ENCODE measurements at regions not wholly inside any gene's neighbourhood (a gene's known extent, or its start where the extent isn't known, plus 50 kb on each side); places are given as distances from the start of the nearest gene placed in this dataset.
"Not testable (repeated sequence)": the region's sequence is repeated elsewhere in the genome, so short reads cannot be mapped to it uniquely, and the experiment has no call there.

DNA sequence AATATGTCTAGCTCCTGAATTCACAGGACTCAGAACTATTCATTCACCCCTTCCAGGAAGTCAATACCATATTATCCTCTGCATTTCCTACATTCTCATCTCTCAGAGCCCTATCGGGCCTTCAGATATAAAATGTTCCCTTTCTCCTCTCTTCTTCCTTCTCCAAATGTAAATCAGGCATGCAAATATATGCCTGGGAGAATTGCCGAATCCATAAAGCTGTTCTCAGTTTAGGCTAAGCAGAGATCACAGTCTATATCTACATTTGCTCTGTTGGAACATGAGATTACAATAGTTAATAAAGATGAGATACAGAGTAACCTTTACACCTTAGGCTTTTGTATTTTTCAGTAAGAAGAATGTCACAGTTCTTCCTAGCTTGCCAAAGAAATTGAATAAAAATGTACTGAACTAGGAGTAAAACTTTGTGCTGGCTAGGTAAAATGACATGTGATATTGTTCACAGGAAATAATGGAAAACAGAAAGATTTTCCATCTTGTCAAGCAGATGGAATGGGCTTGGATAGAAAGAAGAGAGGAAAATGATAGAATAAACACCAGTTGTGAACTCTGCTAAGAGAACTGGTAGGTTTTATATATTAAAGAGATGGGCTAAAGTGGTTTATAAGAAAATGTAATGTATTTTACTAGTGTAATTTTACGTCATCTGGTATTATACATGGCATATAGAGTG lies 161.5 kb downstream of the NRIP1 start:
- H3K27ac ChIP-seq (ENCODE audit: low read depth, low read length): no peak overlapping the region
- H3K9me3 ChIP-seq (ENCODE audit: insufficient read depth, low read depth, low read length): no peaks in the 10 kb centered on the region
- H3K36me3 ChIP-seq (ENCODE audit: insufficient read depth, low read length): no peaks in the 10 kb centered on the region
- no peaks in the 10 kb centered on the region for H3K27me3 ChIP-seq (ENCODE audit: insufficient read depth, low read length)
- no peaks in the 10 kb centered on the region for H3K4me1 ChIP-seq (ENCODE audit: insufficient read depth, low read length)
- H3K9ac ChIP-seq (ENCODE audit: low read depth, low read length): no peak overlapping the region
- WGBS: 94% methylated on average over 3 of the region's 3 CpGs
- no peak overlapping the region for H3K4me3 ChIP-seq (ENCODE audit: low read length)

- Histone ChIP-seq H3K36me3 (ENCODE audit: insufficient read depth, low read length) (no peaks in the 10 kb centered on the region), H3K4me1 (ENCODE audit: insufficient read depth, low read length) (no peaks in the 10 kb centered on the region), H3K27ac (ENCODE audit: low read depth, low read length) (no peak overlapping the region), H3K9ac (ENCODE audit: low read depth, low read length) (no peak overlapping the region), H3K4me3 (ENCODE audit: low read length) (no peak overlapping the region), H3K9me3 (ENCODE audit: insufficient read depth, low read depth, low read length) (no peaks in the 10 kb centered on the region), H3K27me3 (ENCODE audit: insufficient read depth, low read length) (no peaks in the 10 kb centered on the region)
- 93% methylated on average over 3 of the region's 3 CpGs for WGBS
Measured at GRCh38 chr21:14901482-14901958, 163.3 kb downstream of the NRIP1 start.

- Histone ChIP-seq H3K4me1 (ENCODE audit: insufficient read depth, low read length) (no peaks in the 10 kb centered on the region), H3K4me3 (ENCODE audit: low read length) (no peak overlapping the region), H3K36me3 (ENCODE audit: insufficient read depth, low read length) (no peaks in the 10 kb centered on the region), H3K27ac (ENCODE audit: low read depth, low read length) (no peak overlapping the region), H3K9me3 (ENCODE audit: insufficient read depth, low read depth, low read length) (no peaks in the 10 kb centered on the region), H3K27me3 (ENCODE audit: insufficient read depth, low read length) (no peaks in the 10 kb centered on the region), H3K9ac (ENCODE audit: low read depth, low read length) (no peak overlapping the region)
- WGBS: 100% methylated on average over 1 of the region's 1 CpG
Measured at GRCh38 chr21:14900611-14901010, 164.2 kb downstream of the NRIP1 start.

GRCh38 chr21:14900058-14900457 lies 164.7 kb downstream of the NRIP1 start:
- no peak overlapping the region for H3K9ac ChIP-seq (ENCODE audit: low read depth, low read length)
- H3K4me1 ChIP-seq (ENCODE audit: insufficient read depth, low read length): no peaks in the 10 kb centered on the region
- H3K27me3 ChIP-seq (ENCODE audit: insufficient read depth, low read length): no peaks in the 10 kb centered on the region
- no peak overlapping the region for H3K4me3 ChIP-seq (ENCODE audit: low read length)
- H3K27ac ChIP-seq (ENCODE audit: low read depth, low read length): no peak overlapping the region
- no peaks in the 10 kb centered on the region for H3K36me3 ChIP-seq (ENCODE audit: insufficient read depth, low read length)
- H3K9me3 ChIP-seq (ENCODE audit: insufficient read depth, low read depth, low read length): no peaks in the 10 kb centered on the region

DNA sequence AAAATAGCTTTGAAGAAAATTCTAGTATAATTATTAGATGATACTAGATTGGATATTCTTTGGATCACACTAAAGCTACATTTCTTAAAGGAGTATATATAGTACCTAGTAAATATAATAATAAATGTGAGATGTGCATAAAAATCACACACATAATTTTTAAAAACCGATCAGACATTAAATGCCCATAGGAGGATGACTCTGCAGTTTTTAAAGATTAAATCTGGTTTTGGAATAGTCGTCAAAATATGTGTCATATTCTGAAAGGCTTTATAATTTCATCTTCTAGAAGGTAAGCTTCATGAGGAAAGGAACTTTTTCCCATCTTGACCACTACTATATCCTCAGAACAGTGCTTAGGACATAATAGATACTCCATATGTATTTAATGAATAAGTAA lies 169.0 kb downstream of the NRIP1 start:
- H3K27ac ChIP-seq (ENCODE audit: low read depth, low read length): no peak overlapping the region
- no peaks in the 10 kb centered on the region for H3K27me3 ChIP-seq (ENCODE audit: insufficient read depth, low read length)
- H3K4me3 ChIP-seq (ENCODE audit: low read length): no peak overlapping the region
- no peaks in the 10 kb centered on the region for H3K4me1 ChIP-seq (ENCODE audit: insufficient read depth, low read length)
- no peaks in the 10 kb centered on the region for H3K9me3 ChIP-seq (ENCODE audit: insufficient read depth, low read depth, low read length)
- no peak overlapping the region for H3K9ac ChIP-seq (ENCODE audit: low read depth, low read length)
- H3K36me3 ChIP-seq (ENCODE audit: insufficient read depth, low read length): no peaks in the 10 kb centered on the region
- no CpG with 5 or more reads among the region's 2 CpGs for WGBS

DNA sequence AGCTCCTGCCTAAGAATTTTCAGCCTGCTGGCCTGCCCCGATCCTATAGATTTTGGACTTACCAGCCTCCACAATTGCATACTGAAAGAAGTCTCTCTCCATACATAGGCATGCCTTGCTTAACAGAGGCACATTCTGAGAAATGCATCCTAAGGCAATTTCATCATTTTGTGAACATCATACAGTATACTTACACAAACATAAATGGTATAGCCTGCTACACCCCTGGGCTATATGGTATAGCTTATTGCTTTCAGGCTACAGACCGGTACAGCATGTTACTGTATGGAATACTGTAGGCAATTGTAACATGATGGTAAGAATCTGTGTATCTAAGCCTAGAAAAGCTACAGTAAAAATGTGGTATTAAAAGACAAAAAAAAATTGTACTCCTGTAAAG lies 174.7 kb downstream of the NRIP1 start:
- no peaks in the 10 kb centered on the region for H3K9me3 ChIP-seq (ENCODE audit: insufficient read depth, low read depth, low read length)
- H3K27ac ChIP-seq (ENCODE audit: low read depth, low read length): no peak overlapping the region
- H3K27me3 ChIP-seq (ENCODE audit: insufficient read depth, low read length): no peaks in the 10 kb centered on the region
- peaks cover 5% of the 10 kb centered on the region; the same call in 1 of the 2 replicates for H3K4me1 ChIP-seq (ENCODE audit: insufficient read depth, low read length)
- H3K9ac ChIP-seq (ENCODE audit: low read depth, low read length): no peak overlapping the region
- H3K4me3 ChIP-seq (ENCODE audit: low read length): no peak overlapping the region
- WGBS: 94% methylated on average over 2 of the region's 2 CpGs
- no peaks in the 10 kb centered on the region for H3K36me3 ChIP-seq (ENCODE audit: insufficient read depth, low read length)

DNA sequence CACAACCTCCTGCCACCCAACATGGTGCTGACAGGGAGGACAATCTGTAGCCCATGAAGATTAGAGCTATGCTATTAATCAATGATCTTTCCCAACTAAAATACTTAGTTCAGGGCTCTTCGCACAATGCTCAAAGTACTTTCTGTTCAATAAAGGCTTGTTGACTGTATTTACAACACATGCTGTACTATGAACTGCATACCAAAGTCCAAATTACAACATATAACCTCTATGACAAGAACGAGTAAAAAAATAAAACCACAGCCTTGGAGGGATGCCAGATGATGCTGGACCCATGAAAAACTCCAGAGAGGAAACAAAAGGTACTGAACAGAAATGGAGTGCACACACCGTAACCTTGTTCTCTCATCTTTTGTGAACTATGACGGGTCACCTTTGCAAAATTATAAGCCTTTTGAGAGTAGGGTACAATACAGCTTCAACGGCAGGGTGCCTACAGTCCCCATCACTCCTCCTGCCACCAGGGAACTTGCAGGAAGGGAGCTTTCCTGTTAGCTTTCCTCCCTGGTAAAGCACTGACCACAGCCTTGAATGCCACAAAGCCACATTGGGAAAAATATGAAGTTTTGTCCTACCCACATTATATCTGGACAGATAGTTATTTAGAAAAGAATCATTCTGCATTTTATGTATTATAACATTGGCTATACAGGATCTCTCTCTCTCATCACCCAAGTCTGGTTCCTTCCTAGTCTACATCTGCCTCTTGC lies 175.6 kb downstream of the NRIP1 start:
- no peaks in the 10 kb centered on the region for H3K9me3 ChIP-seq (ENCODE audit: insufficient read depth, low read depth, low read length)
- H3K9ac ChIP-seq (ENCODE audit: low read depth, low read length): no peak overlapping the region
- WGBS: 93% methylated on average over 5 of the region's 5 CpGs
- H3K27me3 ChIP-seq (ENCODE audit: insufficient read depth, low read length): no peaks in the 10 kb centered on the region
- no peaks in the 10 kb centered on the region for H3K36me3 ChIP-seq (ENCODE audit: insufficient read depth, low read length)
- no peak overlapping the region for H3K4me3 ChIP-seq (ENCODE audit: low read length)
- no peak overlapping the region for H3K27ac ChIP-seq (ENCODE audit: low read depth, low read length)
- H3K4me1 ChIP-seq (ENCODE audit: insufficient read depth, low read length): peaks cover 5% of the 10 kb centered on the region; the same call in 1 of the 2 replicates

DNA sequence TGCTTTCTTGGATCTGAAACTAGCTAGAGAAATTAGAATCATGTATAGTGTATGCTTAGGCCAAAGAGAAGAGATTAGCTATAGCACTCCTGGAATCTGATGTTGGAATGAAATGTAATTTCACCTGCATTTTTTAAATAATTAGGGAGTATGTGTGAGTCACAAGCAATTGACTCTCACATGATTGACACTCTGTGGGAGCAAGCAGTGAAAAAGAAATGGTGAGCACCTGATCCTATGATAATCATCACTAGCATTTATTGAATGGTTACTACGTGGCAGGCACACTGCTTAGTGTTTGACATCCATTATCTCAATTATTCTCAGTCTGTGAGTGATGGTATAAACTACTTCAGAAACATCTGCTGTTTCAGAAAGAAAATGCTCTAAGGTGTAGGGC lies 176.6 kb downstream of the NRIP1 start:
- 88% methylated on average over 1 of the region's 1 CpG for WGBS
- H3K27me3 ChIP-seq (ENCODE audit: insufficient read depth, low read length): no peaks in the 10 kb centered on the region
- no peak overlapping the region for H3K9ac ChIP-seq (ENCODE audit: low read depth, low read length)
- H3K27ac ChIP-seq (ENCODE audit: low read depth, low read length): no peak overlapping the region
- H3K9me3 ChIP-seq (ENCODE audit: insufficient read depth, low read depth, low read length): no peaks in the 10 kb centered on the region
- no peak overlapping the region for H3K4me3 ChIP-seq (ENCODE audit: low read length)
- H3K4me1 ChIP-seq (ENCODE audit: insufficient read depth, low read length): peaks cover 5% of the 10 kb centered on the region; the same call in 1 of the 2 replicates
- H3K36me3 ChIP-seq (ENCODE audit: insufficient read depth, low read length): no peaks in the 10 kb centered on the region

DNA sequence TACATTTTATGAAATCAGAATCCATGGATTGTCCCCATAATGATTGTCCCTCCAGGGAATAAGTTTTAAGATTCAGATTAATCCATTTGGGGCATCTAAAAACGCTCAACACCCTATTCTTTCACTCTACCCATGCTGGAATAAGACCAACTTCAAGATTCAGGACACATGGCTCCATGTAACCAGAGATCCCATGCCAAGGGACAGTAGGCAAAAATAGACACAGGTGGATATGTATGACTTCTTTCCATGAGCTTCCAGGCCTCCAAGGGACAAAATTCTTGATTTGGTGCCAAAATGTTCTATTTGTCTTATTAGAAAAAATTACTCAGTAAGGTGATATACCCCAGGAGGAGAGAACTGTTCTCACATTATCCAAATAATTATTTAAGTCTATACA lies 178.8 kb downstream of the NRIP1 start:
- Histone ChIP-seq H3K27me3 (ENCODE audit: insufficient read depth, low read length) (no peaks in the 10 kb centered on the region), H3K9me3 (ENCODE audit: insufficient read depth, low read depth, low read length) (no peaks in the 10 kb centered on the region), H3K27ac (ENCODE audit: low read depth, low read length) (no peak overlapping the region), H3K4me1 (ENCODE audit: insufficient read depth, low read length) (peaks cover 5% of the 10 kb centered on the region; the same call in 1 of the 2 replicates), H3K36me3 (ENCODE audit: insufficient read depth, low read length) (no peaks in the 10 kb centered on the region), H3K4me3 (ENCODE audit: low read length) (no peak overlapping the region), H3K9ac (ENCODE audit: low read depth, low read length) (no peak overlapping the region)
- 86% methylated on average over 1 of the region's 1 CpG for WGBS

GRCh38 chr21:14883351-14883750 lies 181.4 kb downstream of the NRIP1 start:
- H3K27me3 ChIP-seq (ENCODE audit: insufficient read depth, low read length): no peaks in the 10 kb centered on the region
- H3K4me3 ChIP-seq (ENCODE audit: low read length): no peak overlapping the region
- no peaks in the 10 kb centered on the region for H3K9me3 ChIP-seq (ENCODE audit: insufficient read depth, low read depth, low read length)
- WGBS: 87% methylated on average over 1 of the region's 1 CpG
- H3K27ac ChIP-seq (ENCODE audit: low read depth, low read length): no peak overlapping the region
- no peaks in the 10 kb centered on the region for H3K36me3 ChIP-seq (ENCODE audit: insufficient read depth, low read length)
- no peak overlapping the region for H3K9ac ChIP-seq (ENCODE audit: low read depth, low read length)
- H3K4me1 ChIP-seq (ENCODE audit: insufficient read depth, low read length): peaks cover 5% of the 10 kb centered on the region; the same call in 1 of the 2 replicates

DNA sequence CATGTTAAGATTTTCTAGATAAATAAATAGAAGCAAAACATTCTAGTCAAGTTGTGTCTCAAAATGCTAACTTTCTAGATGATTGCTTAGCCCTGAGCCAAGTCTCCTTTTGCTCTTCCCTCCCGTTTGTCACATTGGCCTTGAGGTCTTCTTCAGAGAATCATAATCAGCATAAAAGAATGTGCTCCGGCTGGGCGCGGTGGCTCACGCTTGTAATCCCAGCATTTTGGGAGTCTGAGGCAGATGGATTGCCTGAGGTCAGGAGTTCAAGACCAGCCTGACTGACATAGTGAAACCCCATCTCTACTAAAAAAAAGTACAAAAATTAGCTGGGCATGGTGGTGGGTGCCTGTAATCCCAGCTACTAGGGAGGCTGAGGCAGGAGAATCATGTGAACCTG lies 182.3 kb downstream of the NRIP1 start:
- H3K9ac ChIP-seq (ENCODE audit: low read depth, low read length); H3K36me3 ChIP-seq (ENCODE audit: insufficient read depth, low read length); H3K27me3 ChIP-seq (ENCODE audit: insufficient read depth, low read length); H3K27ac ChIP-seq (ENCODE audit: low read depth, low read length); H3K9me3 ChIP-seq (ENCODE audit: insufficient read depth, low read depth, low read length); H3K4me3 ChIP-seq (ENCODE audit: low read length); H3K4me1 ChIP-seq (ENCODE audit: insufficient read depth, low read length): not testable (repeated sequence)
- 95% methylated on average over 5 of the region's 5 CpGs for WGBS

Data from HUES64 (cell line).